IPS-15b (cell line): ENCODE measurements at regions not wholly inside any gene's neighbourhood (a gene's known extent, or its start where the extent isn't known, plus 50 kb on each side); places are given as distances from the start of the nearest gene placed in this dataset.

Experiments
- H3K27me3 ChIP-seq: one replicate; pipeline ENCODE4 v1.6.1; 2013; ENCODE audit warnings: low read length; ENCODE audit not compliant: control insufficient read depth, insufficient read depth
- H3K36me3 ChIP-seq: one replicate; pipeline ENCODE4 v1.6.1; 2013; ENCODE audit warnings: low read length; ENCODE audit not compliant: control insufficient read depth, insufficient read depth
- H3K4me1 ChIP-seq: one replicate; pipeline ENCODE4 v1.6.1; 2013; ENCODE audit warnings: mild to moderate bottlenecking, low read length; ENCODE audit not compliant: control insufficient read depth, insufficient read depth
- H3K4me3 ChIP-seq: one replicate; pipeline ENCODE4 v1.5.1; 2013; ENCODE audit warnings: low read depth, low read length
- H3K9ac ChIP-seq: one replicate; pipeline ENCODE4 v1.6.1; 2013; ENCODE audit warnings: low read depth, mild to moderate bottlenecking, low read length
- H3K9me3 ChIP-seq: one replicate; pipeline ENCODE4 v1.6.1; 2013; ENCODE audit warnings: mild to moderate bottlenecking, low read length; ENCODE audit not compliant: control insufficient read depth, insufficient read depth

GRCh38 chr2:177026253-177026652, 186.3 kb upstream of the HNRNPA3 start:
- Histone ChIP-seq H3K36me3 (no peaks in the 10 kb centered on the region), H3K9ac (no peak overlapping the region), H3K9me3 (no peaks in the 10 kb centered on the region), H3K27me3 (no peaks in the 10 kb centered on the region), H3K4me3 (no peak overlapping the region), H3K4me1 (peaks cover 2% of the 10 kb centered on the region)

GRCh38 chr2:177026956-177027355, 185.6 kb upstream of the HNRNPA3 start:
- Histone ChIP-seq H3K9ac (no peak overlapping the region), H3K4me1 (peaks cover 2% of the 10 kb centered on the region), H3K27me3 (no peaks in the 10 kb centered on the region), H3K4me3 (no peak overlapping the region), H3K36me3 (no peaks in the 10 kb centered on the region), H3K9me3 (no peaks in the 10 kb centered on the region)

- Histone ChIP-seq H3K9ac (no peak overlapping the region), H3K36me3 (no peaks in the 10 kb centered on the region), H3K9me3 (no peaks in the 10 kb centered on the region), H3K4me3 (no peak overlapping the region), H3K4me1 (peaks cover 2% of the 10 kb centered on the region), H3K27me3 (no peaks in the 10 kb centered on the region)
Measured at GRCh38 chr2:177028296-177028695, 184.3 kb upstream of the HNRNPA3 start.

GRCh38 chr2:177029075-177029474, 183.5 kb upstream of the HNRNPA3 start:
- Histone ChIP-seq H3K36me3 (no peaks in the 10 kb centered on the region), H3K4me3 (no peak overlapping the region), H3K9me3 (no peaks in the 10 kb centered on the region), H3K4me1 (peaks cover 2% of the 10 kb centered on the region), H3K27me3 (no peaks in the 10 kb centered on the region), H3K9ac (no peak overlapping the region)

GRCh38 chr2:177029501-177029900, 183.1 kb upstream of the HNRNPA3 start:
- no peak overlapping the region for H3K4me3 ChIP-seq
- H3K27me3 ChIP-seq: no peaks in the 10 kb centered on the region
- peaks cover 2% of the 10 kb centered on the region for H3K4me1 ChIP-seq
- H3K9ac ChIP-seq: no peak overlapping the region
- H3K36me3 ChIP-seq: no peaks in the 10 kb centered on the region
- no peaks in the 10 kb centered on the region for H3K9me3 ChIP-seq

GRCh38 chr2:177029901-177030300, 182.7 kb upstream of the HNRNPA3 start:
- Histone ChIP-seq H3K9me3 (no peaks in the 10 kb centered on the region), H3K27me3 (no peaks in the 10 kb centered on the region), H3K4me3 (no peak overlapping the region), H3K9ac (no peak overlapping the region), H3K36me3 (no peaks in the 10 kb centered on the region), H3K4me1 (peaks cover 2% of the 10 kb centered on the region)

GRCh38 chr2:177030451-177031105, 182.0 kb upstream of the HNRNPA3 start:
- H3K9ac ChIP-seq: no peak overlapping the region

GRCh38 chr2:177031438-177032180, 181.0 kb upstream of the HNRNPA3 start:
- Histone ChIP-seq H3K4me1 (peaks cover 2% of the 10 kb centered on the region), H3K27me3 (no peaks in the 10 kb centered on the region)

More at GRCh38 chr2:177030451-177031105, 182.0 kb upstream of the HNRNPA3 start:
- Histone ChIP-seq H3K4me3 (no peak overlapping the region), H3K27me3 (no peaks in the 10 kb centered on the region), H3K4me1 (peaks cover 2% of the 10 kb centered on the region), H3K9me3 (no peaks in the 10 kb centered on the region), H3K36me3 (no peaks in the 10 kb centered on the region)

GRCh38 chr2:177036747-177037146, 175.8 kb upstream of the HNRNPA3 start:
- H3K36me3 ChIP-seq: no peaks in the 10 kb centered on the region
- no peak overlapping the region for H3K4me3 ChIP-seq
- no peaks in the 10 kb centered on the region for H3K9me3 ChIP-seq
- no peaks in the 10 kb centered on the region for H3K4me1 ChIP-seq
- no peak overlapping the region for H3K9ac ChIP-seq
- no peaks in the 10 kb centered on the region for H3K27me3 ChIP-seq

More at GRCh38 chr2:177031438-177032180, 181.0 kb upstream of the HNRNPA3 start:
- Histone ChIP-seq H3K4me3 (no peak overlapping the region), H3K9ac (no peak overlapping the region), H3K9me3 (no peaks in the 10 kb centered on the region), H3K36me3 (no peaks in the 10 kb centered on the region)

- no peaks in the 10 kb centered on the region for H3K27me3 ChIP-seq
- H3K36me3 ChIP-seq: no peaks in the 10 kb centered on the region
- H3K9ac ChIP-seq: no peak overlapping the region
- no peaks in the 10 kb centered on the region for H3K4me1 ChIP-seq
- H3K9me3 ChIP-seq: no peaks in the 10 kb centered on the region
- no peak overlapping the region for H3K4me3 ChIP-seq
Measured at GRCh38 chr2:177037569-177037968, 175.0 kb upstream of the HNRNPA3 start.

GRCh38 chr2:177038787-177039484, 173.7 kb upstream of the HNRNPA3 start:
- no peak overlapping the region for H3K4me3 ChIP-seq

More at GRCh38 chr2:177038787-177039484, 173.7 kb upstream of the HNRNPA3 start:
- no peaks in the 10 kb centered on the region for H3K4me1 ChIP-seq
- H3K36me3 ChIP-seq: no peaks in the 10 kb centered on the region
- no peak overlapping the region for H3K9ac ChIP-seq
- H3K27me3 ChIP-seq: no peaks in the 10 kb centered on the region
- no peaks in the 10 kb centered on the region for H3K9me3 ChIP-seq
